CD14-positive monocyte (primary cell): ENCODE measurements at regions not wholly inside any gene's neighbourhood (a gene's known extent, or its start where the extent isn't known, plus 50 kb on each side); places are given as distances from the start of the nearest gene placed in this dataset.

Experiments
- DNase-seq, 3 donors: peaks; one replicate each; pipeline ENCODE4 v3.0.0-alpha.2; 2011 to 2022
- H2AFZ ChIP-seq: 2 replicates; pipeline ENCODE4 v1.6.0; 2012; ENCODE audit warnings: mild to moderate bottlenecking, low read depth, low read length, inconsistent platforms; ENCODE audit not compliant: insufficient read depth, poor library complexity, severe bottlenecking
- H3K27ac ChIP-seq, 2 donors: 1 replicate in 1 of 2; 2 replicates in 1 of 2; pipeline ENCODE4 v1.5.1; 2012 to 2013; ENCODE audit warnings: low read length in 2 of 2, control low read depth in 1 of 2, inconsistent platforms in 1 of 2, low read depth in 1 of 2, mild to moderate bottlenecking in 1 of 2
- H3K27me3 ChIP-seq, 2 donors: one replicate each; pipeline versions ENCODE4 v1.6.0 to v1.6.1; 2011 to 2013; ENCODE audit warnings: low read length in 2 of 2; ENCODE audit not compliant: control insufficient read depth in 2 of 2, insufficient read depth in 2 of 2
- H3K36me3 ChIP-seq, 2 donors: replicated peaks in 1 of 2; 1 replicate in 1 of 2; 2 replicates in 1 of 2; pipeline versions ENCODE4 v1.5.1 to v1.6.1; 2012 to 2013; ENCODE audit warnings: low read length in 2 of 2, control low read depth in 1 of 2, inconsistent platforms in 1 of 2, mild to moderate bottlenecking in 1 of 2; ENCODE audit not compliant: insufficient read depth in 2 of 2, control insufficient read depth in 1 of 2
- H3K4me1 ChIP-seq, 2 donors: 1 replicate in 1 of 2; 2 replicates in 1 of 2; pipeline versions ENCODE4 v1.5.1 to v1.6.1; 2012 to 2013; ENCODE audit warnings: low read length in 2 of 2, control low read depth in 1 of 2, inconsistent platforms in 1 of 2, mild to moderate bottlenecking in 1 of 2, moderate library complexity in 1 of 2; ENCODE audit not compliant: insufficient read depth in 2 of 2, control insufficient read depth in 1 of 2
- H3K4me2 ChIP-seq: replicated peaks from 2 replicates; pipeline ENCODE3; 2012; ENCODE audit warnings: low read length, moderate library complexity, mild to moderate bottlenecking; ENCODE audit not compliant: poor library complexity, severe bottlenecking; ENCODE audit errors: extremely low read depth
- H3K4me3 ChIP-seq, 3 experiments: fragments of 200-600 bp in 1 of 3; sonication (generic) in 1 of 3; replicated peaks in 1 of 3; 1 replicate in 2 of 3; 2 replicates in 1 of 3; pipeline ENCODE4 v1.5.1; 2011 to 2013; ENCODE audit warnings: low read length in 3 of 3, mild to moderate bottlenecking in 3 of 3, control low read depth in 2 of 3, low read depth in 2 of 3, inconsistent platforms in 1 of 3, moderate library complexity in 1 of 3
- H3K79me2 ChIP-seq: 2 replicates; pipeline ENCODE4 v1.6.0; 2012; ENCODE audit warnings: mild to moderate bottlenecking, control low read depth, inconsistent platforms, low read length, moderate library complexity; ENCODE audit not compliant: insufficient read depth
- H3K9ac ChIP-seq: 2 replicates; pipeline ENCODE4 v1.6.0; 2017; ENCODE audit warnings: low read length, mild to moderate bottlenecking; ENCODE audit not compliant: insufficient read depth, poor library complexity, severe bottlenecking
- H3K9me3 ChIP-seq, 2 donors: replicated peaks in 1 of 2; 1 replicate in 1 of 2; 2 replicates in 1 of 2; pipeline versions ENCODE4 v1.5.1 to v1.6.1; 2012 to 2013; ENCODE audit warnings: low read length in 2 of 2, control low read depth in 1 of 2; ENCODE audit not compliant: control insufficient read depth in 1 of 2, insufficient read depth in 1 of 2
- H4K20me1 ChIP-seq: 2 replicates; pipeline ENCODE4 v1.6.0; 2012; ENCODE audit warnings: mild to moderate bottlenecking, low read length, control low read depth, moderate library complexity; ENCODE audit not compliant: insufficient read depth
- H3K27ac Mint-ChIP-seq, 7 donors: one replicate each; pipeline ENCODE4 v1.8.0; 2020; ENCODE audit warnings: mild to moderate bottlenecking in 7 of 7, mixed read lengths in 7 of 7, moderate library complexity in 6 of 7, inconsistent platforms in 2 of 7
- H3K27me3 Mint-ChIP-seq, 3 donors: one replicate each; pipeline ENCODE4 v1.8.0; 2021 to 2022; ENCODE audit warnings: low read depth in 3 of 3, mild to moderate bottlenecking in 3 of 3, mixed read lengths in 3 of 3, moderate library complexity in 3 of 3, inconsistent platforms in 1 of 3
- H3K36me3 Mint-ChIP-seq, 2 donors: one replicate each; pipeline ENCODE4 v1.8.0; 2020; ENCODE audit warnings: mixed read lengths in 2 of 2, inconsistent platforms in 1 of 2, mild to moderate bottlenecking in 1 of 2
- H3K4me1 Mint-ChIP-seq: one replicate; pipeline ENCODE4 v1.8.0; 2020; ENCODE audit warnings: mild to moderate bottlenecking, mixed read lengths
- H3K4me3 Mint-ChIP-seq, 2 donors: one replicate each; pipeline ENCODE4 v1.8.0; 2020; ENCODE audit warnings: mild to moderate bottlenecking in 2 of 2, mixed read lengths in 2 of 2, moderate library complexity in 1 of 2
- H3K9me3 Mint-ChIP-seq, 7 donors: one replicate each; pipeline ENCODE4 v1.8.0; 2020 to 2022; ENCODE audit warnings: mixed read lengths in 7 of 7, mild to moderate bottlenecking in 6 of 7, moderate library complexity in 6 of 7, inconsistent platforms in 2 of 7
- CTCF ChIP-seq: fragments of 200-600 bp; IDR thresholded peaks from one replicate; pipeline ENCODE4 v1.8.0; 2022; ENCODE audit warnings: antibody characterized with exemption, mild to moderate bottlenecking
- WGBS: methylation state at CpG from one replicate; pipeline ENCODE4 v1.1.5; 2013; ENCODE audit warnings: missing lambda C conversion rate; ENCODE audit not compliant: insufficient coverage; 5-methylcytosine and 5-hydroxymethylcytosine counted together
- intact Hi-C, 2 donors: fragments of 100-400 bp; cut with micrococcal nuclease; formaldehyde crosslinking; loops; one replicate each; pipeline versions ENCODE4 v1.15.0 to v1.15.1; 2023

GRCh38 chr5:147989994-147990393, 73.8 kb upstream of the SPINK5 start:
- H3K79me2 ChIP-seq, result no peaks in the 10 kb centered on the region
- no peaks in the 10 kb centered on the region for H3K27me3 ChIP-seq
- no peak overlapping the region for H3K4me2 ChIP-seq
- no peak overlapping the region for H3K4me3 ChIP-seq
- H2AFZ ChIP-seq, result no peak overlapping the region
- H4K20me1 ChIP-seq, result no peaks in the 10 kb centered on the region
- H3K27me3 Mint-ChIP-seq, result peaks cover 1 to 3% (median 2%) of the 10 kb centered on the region in 3 donors
- TF ChIP-seq CTCF, result no peak
- H3K4me1 Mint-ChIP-seq, result peaks cover 1% of the 10 kb centered on the region
- no peaks in the 10 kb centered on the region for H3K4me1 ChIP-seq
- no peaks in the 10 kb centered on the region for H3K9me3 Mint-ChIP-seq
- H3K36me3 ChIP-seq, result no peaks in the 10 kb centered on the region
- no peak overlapping the region for H3K27ac Mint-ChIP-seq
- no peak for DNase-seq
- no peaks in the 10 kb centered on the region for H3K9me3 ChIP-seq
- no peaks in the 10 kb centered on the region for H3K36me3 Mint-ChIP-seq
- H3K4me3 Mint-ChIP-seq, result no peak overlapping the region
- H3K9ac ChIP-seq, result no peak overlapping the region
- H3K27ac ChIP-seq, result no peak overlapping the region
- intact Hi-C loops, result no loop called here

GRCh38 chr5:147989239-147989638, 74.5 kb upstream of the SPINK5 start:
- H2AFZ ChIP-seq, result no peak overlapping the region
- no peak overlapping the region for H3K9ac ChIP-seq
- H4K20me1 ChIP-seq, result no peaks in the 10 kb centered on the region
- intact Hi-C loops, result no loop called here
- H3K4me3 ChIP-seq, result no peak overlapping the region
- peaks cover 1 to 3% (median 2%) of the 10 kb centered on the region in 3 donors for H3K27me3 Mint-ChIP-seq
- H3K4me3 Mint-ChIP-seq, result no peak overlapping the region
- no peak overlapping the region for H3K27ac Mint-ChIP-seq
- no peaks in the 10 kb centered on the region for H3K36me3 ChIP-seq
- no peak for DNase-seq
- no CpG with 5 or more reads among the region's 1 CpG for WGBS
- no peaks in the 10 kb centered on the region for H3K9me3 ChIP-seq
- no peaks in the 10 kb centered on the region for H3K4me1 ChIP-seq
- no peaks in the 10 kb centered on the region for H3K79me2 ChIP-seq
- TF ChIP-seq CTCF, result no peak
- H3K36me3 Mint-ChIP-seq, result no peaks in the 10 kb centered on the region
- H3K4me2 ChIP-seq, result no peak overlapping the region
- no peak overlapping the region for H3K27ac ChIP-seq
- no peaks in the 10 kb centered on the region for H3K27me3 ChIP-seq
- H3K9me3 Mint-ChIP-seq, result peaks cover 0 to 2% (median 0%) of the 10 kb centered on the region in 7 donors
- H3K4me1 Mint-ChIP-seq, result peaks cover 1% of the 10 kb centered on the region
